Omental fat pad (tissue), 3 donors: ENCODE measurements at regions not wholly inside any gene's neighbourhood (a gene's known extent, or its start where the extent isn't known, plus 50 kb on each side); places are given as distances from the start of the nearest gene placed in this dataset.

Experiments
- ATAC-seq: fragments of 150-250 bp; one replicate; pipeline ENCODE4 v1.9.1; 2016; ENCODE audit warnings: mild to moderate bottlenecking, moderate library complexity; ENCODE audit not compliant: low FRiP score
- DNase-seq: peaks from one replicate; pipeline ENCODE4 v3.0.0-alpha.2; 2019; ENCODE audit warnings: low spot score
- TF ChIP-seq, protein P1 (sequence below), 3 donors: fragments of 450-650 bp; IDR thresholded peaks; one replicate each; pipeline ENCODE4 v1.5.1; 2016 to 2017; ENCODE audit warnings: antibody characterized with exemption in 3 of 3, mild to moderate bottlenecking in 3 of 3, moderate library complexity in 2 of 3

- ATAC-seq (no peak), DNase-seq (peak; percentile 14)
- TF ChIP-seq, protein P1, sequence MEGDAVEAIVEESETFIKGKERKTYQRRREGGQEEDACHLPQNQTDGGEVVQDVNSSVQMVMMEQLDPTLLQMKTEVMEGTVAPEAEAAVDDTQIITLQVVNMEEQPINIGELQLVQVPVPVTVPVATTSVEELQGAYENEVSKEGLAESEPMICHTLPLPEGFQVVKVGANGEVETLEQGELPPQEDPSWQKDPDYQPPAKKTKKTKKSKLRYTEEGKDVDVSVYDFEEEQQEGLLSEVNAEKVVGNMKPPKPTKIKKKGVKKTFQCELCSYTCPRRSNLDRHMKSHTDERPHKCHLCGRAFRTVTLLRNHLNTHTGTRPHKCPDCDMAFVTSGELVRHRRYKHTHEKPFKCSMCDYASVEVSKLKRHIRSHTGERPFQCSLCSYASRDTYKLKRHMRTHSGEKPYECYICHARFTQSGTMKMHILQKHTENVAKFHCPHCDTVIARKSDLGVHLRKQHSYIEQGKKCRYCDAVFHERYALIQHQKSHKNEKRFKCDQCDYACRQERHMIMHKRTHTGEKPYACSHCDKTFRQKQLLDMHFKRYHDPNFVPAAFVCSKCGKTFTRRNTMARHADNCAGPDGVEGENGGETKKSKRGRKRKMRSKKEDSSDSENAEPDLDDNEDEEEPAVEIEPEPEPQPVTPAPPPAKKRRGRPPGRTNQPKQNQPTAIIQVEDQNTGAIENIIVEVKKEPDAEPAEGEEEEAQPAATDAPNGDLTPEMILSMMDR (IDR thresholded peaks at IDR 0.05): no peak
Observed at GRCh38 chr14:101472518-101472849, 88.8 kb upstream of the DIO3 start.

DNA sequence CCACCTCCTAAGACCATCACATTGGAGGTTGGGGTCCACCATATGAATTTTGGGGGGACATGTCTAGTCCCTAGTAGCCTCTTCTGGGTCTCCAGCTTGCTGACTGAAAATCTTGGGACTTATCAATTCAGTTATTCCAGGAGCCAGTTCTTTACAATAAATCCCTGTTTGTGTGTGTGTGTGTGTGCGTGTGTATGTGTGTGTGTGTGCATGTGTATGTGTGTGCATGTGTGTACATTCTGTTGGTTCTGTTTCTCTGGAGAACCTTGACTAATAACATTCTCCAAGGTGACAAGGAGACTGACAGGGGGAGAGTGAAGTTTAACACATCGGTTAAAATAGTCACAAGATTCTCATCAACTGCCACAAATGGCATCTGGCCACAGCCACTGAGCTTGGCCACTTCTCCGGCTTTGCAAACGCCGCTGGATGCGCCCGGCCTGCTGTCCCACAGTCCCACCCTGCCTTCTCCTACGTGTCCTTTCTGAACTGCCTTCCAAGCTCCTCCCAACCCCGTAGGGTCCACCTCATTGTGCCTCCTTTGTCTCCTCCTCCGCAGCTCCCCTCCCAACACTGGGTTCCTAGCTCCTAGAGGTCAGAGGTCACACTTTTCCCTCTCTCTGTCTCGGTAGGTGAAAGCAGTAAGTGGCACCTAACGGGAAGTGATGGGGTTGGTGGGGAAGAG is 88.1 kb upstream of the DIO3 start:
- TF ChIP-seq, protein P1 (IDR thresholded peaks at IDR 0.05): no peak
- DNase-seq (peak; percentile 10), ATAC-seq (no peak)

GRCh38 chr14:101473795-101474562 is 87.3 kb upstream of the DIO3 start:
- peak; percentile 1 for DNase-seq

DNA sequence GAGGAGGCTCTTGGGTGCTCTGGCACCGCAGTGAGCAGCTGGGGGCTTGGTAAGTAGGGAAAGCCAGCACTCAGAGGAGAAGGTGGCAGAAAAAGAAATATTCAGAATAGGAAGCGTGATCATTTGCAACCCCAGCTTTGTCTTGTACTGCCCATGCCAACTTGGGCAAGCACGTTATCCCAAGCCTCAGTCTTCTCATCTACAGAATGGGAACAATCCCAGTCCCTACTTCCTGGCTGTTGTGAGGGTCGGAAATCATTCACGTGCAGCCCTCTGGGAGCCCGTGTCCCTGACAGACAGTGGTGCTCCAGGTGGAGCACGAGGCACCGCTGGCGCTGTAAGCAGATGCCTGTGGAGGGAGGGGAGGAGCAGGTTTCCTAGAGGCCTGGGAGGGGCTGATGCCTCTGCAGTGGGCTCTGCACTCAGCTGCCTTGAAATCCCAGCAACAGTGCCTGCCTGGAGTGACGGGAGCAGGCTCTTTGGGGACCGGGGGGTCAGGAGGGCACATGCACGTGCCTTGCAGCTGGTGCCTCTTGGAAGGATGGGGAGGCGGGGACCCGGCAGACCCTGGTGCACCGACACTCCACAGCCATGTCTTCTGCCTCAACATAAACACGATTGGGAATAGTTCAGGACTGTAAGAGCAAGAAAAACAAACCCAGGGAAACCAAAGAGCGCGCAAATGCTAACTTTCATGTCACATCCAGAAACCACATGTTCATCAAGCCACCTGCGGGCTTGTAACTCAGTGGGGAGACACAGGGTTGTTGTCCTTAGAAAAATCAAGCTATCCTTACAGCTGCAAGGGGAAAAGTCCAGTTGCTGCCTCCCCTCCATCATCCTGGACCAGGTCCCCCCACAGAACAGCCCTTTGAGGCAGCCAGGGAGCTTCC is 86.5 kb upstream of the DIO3 start:
- no peak for ATAC-seq
- TF ChIP-seq, protein P1 (IDR thresholded peaks at IDR 0.05): no peak
- DNase-seq: peak; percentile 13

More at GRCh38 chr14:101473795-101474562, 87.3 kb upstream of the DIO3 start:
- TF ChIP-seq, protein P1 (IDR thresholded peaks at IDR 0.05): no peak
- no peak for ATAC-seq

DNA sequence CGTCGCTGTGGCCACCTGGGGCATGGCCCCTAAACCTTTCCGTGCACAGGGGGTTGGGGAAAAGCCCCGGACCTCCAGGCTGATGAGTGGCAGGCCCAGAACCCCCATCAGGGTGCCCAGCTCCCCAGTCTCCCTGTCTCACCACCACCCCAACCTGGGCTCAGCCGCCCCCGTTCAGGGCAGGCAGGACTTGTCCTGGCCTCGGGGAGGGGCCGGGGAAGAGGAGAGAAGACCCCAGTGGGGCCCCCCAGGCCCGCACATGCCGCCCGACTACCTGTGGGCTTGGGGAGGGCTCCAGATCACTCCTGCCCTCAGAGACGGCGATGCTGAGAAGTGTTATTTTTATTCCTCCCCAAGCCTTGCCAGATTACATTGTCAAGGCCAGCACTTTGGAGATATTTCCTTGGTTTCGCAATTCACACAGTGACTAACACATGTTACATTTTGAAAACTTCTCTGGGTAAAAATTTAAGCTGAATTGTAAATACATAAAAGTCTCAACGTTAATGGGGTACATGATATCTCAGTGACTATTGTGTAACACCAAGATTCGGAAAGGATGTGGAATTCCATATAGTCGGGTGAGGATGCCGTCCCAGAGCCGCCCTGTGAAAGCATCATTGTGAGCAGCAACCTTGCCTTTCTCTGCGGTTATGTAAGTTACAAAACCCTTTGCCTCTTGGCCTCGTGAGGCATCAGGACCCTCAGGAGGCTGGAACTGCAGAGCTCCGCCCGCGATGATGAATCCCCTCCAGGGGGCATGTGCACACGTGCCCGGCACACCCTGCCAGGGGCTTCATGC is 85.6 kb upstream of the DIO3 start:
- TF ChIP-seq, protein P1 (IDR thresholded peaks at IDR 0.05): no peak
- peak; percentile 24 for DNase-seq
- peak; percentile 82 for ATAC-seq

- DNase-seq (peak; percentile 18), ATAC-seq (no peak)
- TF ChIP-seq, protein P1 (IDR thresholded peaks at IDR 0.05): no peak
Observed at GRCh38 chr14:101476258-101476915, 84.9 kb upstream of the DIO3 start.
